ENCODE measurements at regions not wholly inside any gene's neighbourhood (a gene's known extent, or its start where the extent isn't known, plus 50 kb on each side); places are given as distances from the start of the nearest gene placed in this dataset.

DNA sequence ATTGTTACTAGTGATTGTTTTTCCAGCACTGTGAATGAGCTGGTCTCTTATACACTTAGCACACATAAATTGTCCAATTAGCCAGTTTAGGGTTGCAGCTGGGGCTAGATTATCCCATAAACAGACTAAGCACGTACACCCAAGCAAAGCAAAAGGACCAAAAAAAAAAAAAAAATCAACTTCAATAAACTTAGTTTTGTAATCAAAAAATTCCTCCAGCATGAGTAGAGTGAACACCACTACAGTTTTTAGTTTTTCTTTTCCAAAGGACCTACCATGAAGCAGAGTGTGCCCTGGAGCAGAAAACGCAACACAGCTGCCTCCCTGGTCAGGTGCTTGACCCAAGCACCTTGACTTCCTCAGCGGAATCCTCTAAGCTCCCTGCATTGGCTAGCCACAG, 249.4 kb upstream of the SLC14A2 start:
- TF ChIP-seq EZH2 (IDR thresholded peaks at IDR 0.05; ENCODE audit: low read length, unreplicated experiment) (no peak), EZH2phosphoT487 (IDR thresholded peaks at IDR 0.05; ENCODE audit: borderline replicate concordance, low read length) (no peak)
- TF ChIP-seq, protein P1, sequence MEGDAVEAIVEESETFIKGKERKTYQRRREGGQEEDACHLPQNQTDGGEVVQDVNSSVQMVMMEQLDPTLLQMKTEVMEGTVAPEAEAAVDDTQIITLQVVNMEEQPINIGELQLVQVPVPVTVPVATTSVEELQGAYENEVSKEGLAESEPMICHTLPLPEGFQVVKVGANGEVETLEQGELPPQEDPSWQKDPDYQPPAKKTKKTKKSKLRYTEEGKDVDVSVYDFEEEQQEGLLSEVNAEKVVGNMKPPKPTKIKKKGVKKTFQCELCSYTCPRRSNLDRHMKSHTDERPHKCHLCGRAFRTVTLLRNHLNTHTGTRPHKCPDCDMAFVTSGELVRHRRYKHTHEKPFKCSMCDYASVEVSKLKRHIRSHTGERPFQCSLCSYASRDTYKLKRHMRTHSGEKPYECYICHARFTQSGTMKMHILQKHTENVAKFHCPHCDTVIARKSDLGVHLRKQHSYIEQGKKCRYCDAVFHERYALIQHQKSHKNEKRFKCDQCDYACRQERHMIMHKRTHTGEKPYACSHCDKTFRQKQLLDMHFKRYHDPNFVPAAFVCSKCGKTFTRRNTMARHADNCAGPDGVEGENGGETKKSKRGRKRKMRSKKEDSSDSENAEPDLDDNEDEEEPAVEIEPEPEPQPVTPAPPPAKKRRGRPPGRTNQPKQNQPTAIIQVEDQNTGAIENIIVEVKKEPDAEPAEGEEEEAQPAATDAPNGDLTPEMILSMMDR (conservative IDR thresholded peaks at IDR 0.05; ENCODE audit: low read depth, low read length) = no peak

All from PC-3 (cell line).